Progenitor cell of endocrine pancreas (in vitro differentiated cells): ENCODE measurements at regions not wholly inside any gene's neighbourhood (a gene's known extent, or its start where the extent isn't known, plus 50 kb on each side); places are given as distances from the start of the nearest gene placed in this dataset.

ENCODE experiments used
- DNase-seq: peaks from one replicate; pipeline ENCODE4 v3.0.0; 2021; ENCODE audit warnings: low spot score; ENCODE audit not compliant: unreplicated experiment
- H3K27ac Mint-ChIP-seq: 2 replicates; pipeline ENCODE4 v1.8.0; 2021; ENCODE audit warnings: mild to moderate bottlenecking, moderate library complexity, mixed read lengths
- H3K27me3 Mint-ChIP-seq: 2 replicates; pipeline ENCODE4 v1.8.0; 2021; ENCODE audit warnings: mixed read lengths
- H3K36me3 Mint-ChIP-seq: 2 replicates; pipeline ENCODE4 v1.8.0; 2022; ENCODE audit warnings: mixed read lengths; ENCODE audit not compliant: insufficient read depth
- H3K4me1 Mint-ChIP-seq: 2 replicates; pipeline ENCODE4 v1.8.0; 2021; ENCODE audit warnings: low read depth, mixed read lengths
- H3K4me3 Mint-ChIP-seq: 2 replicates; pipeline ENCODE4 v1.8.0; 2021; ENCODE audit warnings: low read depth, mild to moderate bottlenecking, moderate library complexity, mixed read lengths
- H3K9me3 Mint-ChIP-seq: 2 replicates; pipeline ENCODE4 v1.8.0; 2021; ENCODE audit warnings: low read depth, mixed read lengths
- TF ChIP-seq, protein P1 (sequence below): fragments of 200-600 bp; sonication (generic); IDR thresholded peaks from one replicate; pipeline ENCODE4 v1.5.0; 2021; ENCODE audit warnings: antibody characterized with exemption, mild to moderate bottlenecking; ENCODE audit not compliant: unreplicated experiment

DNA sequence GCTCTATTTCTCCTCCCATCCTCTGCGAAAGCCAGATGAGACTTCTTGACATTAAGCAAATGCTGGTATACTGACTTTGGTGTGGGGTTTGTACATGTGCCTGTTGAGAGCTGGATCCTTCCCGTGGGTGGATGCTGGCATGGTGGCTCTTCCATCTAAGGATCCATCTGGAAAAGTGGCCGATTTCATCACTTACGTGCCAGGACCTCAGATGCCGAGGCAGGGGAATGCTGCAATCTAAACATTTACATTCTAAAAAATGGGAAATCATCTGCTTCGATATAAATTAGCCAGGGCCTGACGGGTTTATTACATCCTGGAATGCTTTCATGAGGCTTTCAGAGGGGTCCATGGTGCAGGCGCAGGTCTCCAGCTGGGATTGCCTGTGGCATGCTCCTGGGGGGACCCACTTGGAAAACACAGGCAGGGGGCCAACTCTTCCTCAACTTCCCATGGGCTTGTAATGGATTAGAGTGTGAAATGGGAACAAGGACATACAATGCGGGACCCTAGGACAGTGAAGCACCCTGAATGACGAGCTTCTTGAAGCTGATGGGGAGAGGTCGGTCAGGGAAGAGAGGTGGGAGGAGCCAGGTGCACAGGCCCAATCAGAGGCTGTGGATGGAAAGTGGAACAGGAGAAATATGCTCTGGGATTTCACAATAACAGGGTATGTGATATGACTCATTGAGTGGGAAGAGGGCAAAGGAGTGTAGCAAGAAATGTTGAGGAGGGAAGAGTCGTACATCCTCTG is 105.5 kb upstream of the PITX1 start:
- Mint-ChIP-seq H3K36me3 (no peaks in the 10 kb centered on the region), H3K27ac (no peak overlapping the region), H3K27me3 (peaks cover 46% of the 10 kb centered on the region), H3K9me3 (no peaks in the 10 kb centered on the region), H3K4me1 (peaks cover 4% of the 10 kb centered on the region), H3K4me3 (no peak overlapping the region)
- no peak for DNase-seq
- TF ChIP-seq, protein P1, sequence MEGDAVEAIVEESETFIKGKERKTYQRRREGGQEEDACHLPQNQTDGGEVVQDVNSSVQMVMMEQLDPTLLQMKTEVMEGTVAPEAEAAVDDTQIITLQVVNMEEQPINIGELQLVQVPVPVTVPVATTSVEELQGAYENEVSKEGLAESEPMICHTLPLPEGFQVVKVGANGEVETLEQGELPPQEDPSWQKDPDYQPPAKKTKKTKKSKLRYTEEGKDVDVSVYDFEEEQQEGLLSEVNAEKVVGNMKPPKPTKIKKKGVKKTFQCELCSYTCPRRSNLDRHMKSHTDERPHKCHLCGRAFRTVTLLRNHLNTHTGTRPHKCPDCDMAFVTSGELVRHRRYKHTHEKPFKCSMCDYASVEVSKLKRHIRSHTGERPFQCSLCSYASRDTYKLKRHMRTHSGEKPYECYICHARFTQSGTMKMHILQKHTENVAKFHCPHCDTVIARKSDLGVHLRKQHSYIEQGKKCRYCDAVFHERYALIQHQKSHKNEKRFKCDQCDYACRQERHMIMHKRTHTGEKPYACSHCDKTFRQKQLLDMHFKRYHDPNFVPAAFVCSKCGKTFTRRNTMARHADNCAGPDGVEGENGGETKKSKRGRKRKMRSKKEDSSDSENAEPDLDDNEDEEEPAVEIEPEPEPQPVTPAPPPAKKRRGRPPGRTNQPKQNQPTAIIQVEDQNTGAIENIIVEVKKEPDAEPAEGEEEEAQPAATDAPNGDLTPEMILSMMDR = no peak

DNA sequence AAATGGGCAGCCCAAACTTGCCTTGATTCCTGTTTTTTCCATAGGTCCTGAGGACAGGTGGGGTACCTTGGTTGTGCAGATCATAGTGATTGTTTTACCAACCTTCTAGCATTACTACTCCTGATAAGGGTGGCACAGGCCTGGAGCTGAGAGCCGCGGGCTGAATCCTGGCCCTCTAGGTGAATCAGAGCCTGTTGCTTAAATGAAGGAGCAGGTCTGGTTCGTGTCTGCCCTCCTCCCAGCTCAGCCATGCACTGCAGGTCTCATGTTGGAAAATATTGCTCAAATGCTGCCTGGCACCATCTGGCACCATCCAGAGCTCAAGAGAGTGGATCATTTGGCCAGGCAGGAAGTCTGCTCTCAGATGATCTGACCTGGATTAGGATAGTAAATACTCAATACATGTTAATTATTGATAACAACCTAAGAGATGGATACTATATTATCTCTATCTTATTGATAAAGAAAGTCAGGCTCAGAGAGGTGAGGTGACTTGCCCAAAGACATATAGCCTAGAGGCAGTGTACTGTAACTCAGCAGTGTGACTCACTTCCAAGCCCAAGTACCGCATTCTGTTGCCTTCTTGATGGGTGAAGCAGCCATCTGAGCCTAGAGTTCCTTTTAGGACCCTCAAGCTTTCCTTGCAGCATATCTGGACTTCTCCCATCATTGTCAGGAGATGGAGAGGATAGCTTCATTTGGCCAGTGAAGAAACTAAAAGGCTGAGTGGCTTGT is 104.3 kb upstream of the PITX1 start:
- Mint-ChIP-seq H3K36me3 (no peaks in the 10 kb centered on the region), H3K9me3 (no peaks in the 10 kb centered on the region), H3K27ac (no peak overlapping the region), H3K27me3 (peaks cover 55% of the 10 kb centered on the region), H3K4me3 (no peak overlapping the region), H3K4me1 (peaks cover 14% of the 10 kb centered on the region)
- TF ChIP-seq, protein P1 = no peak
- no peak for DNase-seq

DNA sequence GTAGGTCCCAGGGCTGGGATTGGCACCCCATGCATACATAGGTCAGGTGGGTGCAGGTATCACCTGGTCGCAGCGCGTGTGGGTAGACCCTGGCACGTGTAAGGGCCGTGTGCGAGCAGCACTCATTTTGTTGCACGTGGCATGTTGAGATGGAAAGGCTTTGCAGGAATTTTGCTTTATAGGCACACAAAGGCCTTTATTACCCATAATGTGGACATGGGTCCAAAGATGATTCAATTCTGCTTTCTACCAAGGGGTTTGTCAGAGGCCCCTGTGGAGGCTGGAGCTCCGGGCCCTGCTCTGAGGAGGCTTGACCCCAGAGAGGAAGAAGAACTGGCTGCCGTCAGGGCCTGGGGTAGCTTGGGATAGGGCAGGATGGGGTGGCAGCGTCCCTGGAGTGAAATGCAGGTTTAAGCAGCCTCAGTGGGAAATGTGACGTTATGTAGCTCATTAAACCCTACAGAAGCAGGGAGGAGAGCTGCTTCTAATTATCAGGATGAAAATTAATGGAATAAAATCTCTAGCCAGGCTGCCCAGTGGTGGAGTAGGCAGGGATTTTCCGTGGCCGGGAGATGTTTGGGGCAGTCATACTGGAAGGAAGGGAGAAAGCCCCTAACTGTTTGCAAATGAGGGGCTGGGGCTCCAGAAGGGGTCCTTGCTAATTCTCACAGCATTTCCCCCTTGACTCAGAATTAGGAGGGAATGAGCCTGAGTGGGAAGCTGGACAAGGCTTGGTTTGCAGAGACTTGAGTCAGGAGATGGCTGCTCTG is 103.3 kb upstream of the PITX1 start:
- H3K36me3 Mint-ChIP-seq = no peaks in the 10 kb centered on the region
- TF ChIP-seq, protein P1 = no peak
- H3K4me3 Mint-ChIP-seq = no peak overlapping the region
- H3K9me3 Mint-ChIP-seq = no peaks in the 10 kb centered on the region
- H3K27ac Mint-ChIP-seq = no peak overlapping the region
- DNase-seq = no peak
- peaks cover 62% of the 10 kb centered on the region for H3K27me3 Mint-ChIP-seq
- H3K4me1 Mint-ChIP-seq = peaks cover 14% of the 10 kb centered on the region

DNA sequence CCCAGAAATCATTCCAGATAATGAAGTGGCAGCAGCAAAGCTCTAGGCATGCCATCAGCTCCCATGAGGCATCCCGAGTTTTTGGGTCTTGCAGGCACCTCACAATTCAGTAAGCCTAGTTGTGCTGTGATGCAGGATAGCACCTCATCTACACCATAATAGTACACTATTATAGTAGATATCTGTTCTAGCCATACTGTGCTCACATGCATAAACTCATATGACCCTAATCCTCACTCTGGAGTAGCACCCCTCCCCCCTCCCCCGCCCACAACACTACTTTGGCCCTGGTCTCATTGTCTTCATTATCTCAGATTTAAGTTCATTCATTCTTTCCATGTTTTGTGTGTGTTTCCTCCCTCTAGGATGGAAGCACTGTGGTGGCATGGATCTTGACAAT is 102.5 kb upstream of the PITX1 start:
- Mint-ChIP-seq H3K36me3 (no peaks in the 10 kb centered on the region), H3K27me3 (peaks cover 70% of the 10 kb centered on the region), H3K4me1 (peaks cover 12% of the 10 kb centered on the region), H3K9me3 (no peaks in the 10 kb centered on the region), H3K4me3 (no peak overlapping the region), H3K27ac (no peak overlapping the region)
- no peak for DNase-seq
- TF ChIP-seq, protein P1 = no peak

DNA sequence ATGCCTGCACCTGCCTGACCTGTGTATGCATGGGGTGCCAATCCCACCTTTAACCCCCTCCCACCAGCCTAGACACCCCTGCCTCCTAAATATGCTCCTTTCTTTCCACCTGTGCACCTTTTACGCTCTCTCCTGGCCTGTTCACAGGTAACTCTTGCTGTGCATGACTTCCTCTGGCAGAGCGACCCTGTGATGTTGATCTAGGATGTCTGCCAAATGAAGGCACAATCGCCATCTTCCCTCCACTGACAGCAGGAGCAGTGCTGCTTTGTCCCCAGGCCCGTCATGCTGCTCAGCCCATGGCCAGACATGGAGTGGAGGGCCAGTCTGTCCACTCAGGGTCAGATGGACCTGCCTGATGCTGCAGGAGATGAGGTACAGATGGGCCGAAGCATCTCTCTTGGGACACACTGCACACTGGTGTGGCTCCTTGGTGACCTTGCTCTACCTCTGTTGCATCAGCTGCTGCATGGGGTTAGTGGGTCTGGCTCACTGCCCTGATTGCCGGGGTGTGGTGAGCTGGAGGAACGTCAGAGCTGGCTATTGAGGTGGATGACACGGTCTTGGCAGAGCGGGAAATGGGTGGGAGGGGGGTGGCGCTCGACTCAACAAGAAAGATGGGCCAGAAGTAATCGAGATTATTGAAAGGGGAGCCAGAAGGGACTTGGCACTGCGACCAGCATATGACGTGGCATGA is 101.7 kb upstream of the PITX1 start:
- H3K4me3 Mint-ChIP-seq = no peak overlapping the region
- no peak overlapping the region for H3K27ac Mint-ChIP-seq
- H3K27me3 Mint-ChIP-seq = peaks cover 77% of the 10 kb centered on the region
- H3K4me1 Mint-ChIP-seq = peaks cover 12% of the 10 kb centered on the region
- H3K9me3 Mint-ChIP-seq = no peaks in the 10 kb centered on the region
- DNase-seq = no peak
- no peaks in the 10 kb centered on the region for H3K36me3 Mint-ChIP-seq
- TF ChIP-seq, protein P1 = no peak
